A673 (cell line): ENCODE measurements at regions not wholly inside any gene's neighbourhood (a gene's known extent, or its start where the extent isn't known, plus 50 kb on each side); places are given as distances from the start of the nearest gene placed in this dataset.

Experiments used
- CTCF ChIP-seq: fragments of 300-800, 200-600 bp; sonication (generic); conservative IDR thresholded peaks from 2 replicates; pipeline ENCODE4 v1.5.1; 2017; ENCODE audit warnings: low read depth, mild to moderate bottlenecking, antibody characterized with exemption, low read length, moderate library complexity, mixed read lengths
- EZH2 ChIP-seq: fragments of 200-600 bp; sonication (generic); IDR thresholded peaks from 2 replicates; pipeline ENCODE4 v1.6.1; 2017; ENCODE audit warnings: borderline replicate concordance, low read depth, mild to moderate bottlenecking, mixed read lengths, antibody characterized with exemption, low read length; ENCODE audit not compliant: poor library complexity, severe bottlenecking

- no peak for TF ChIP-seq CTCF
- no peak for TF ChIP-seq EZH2
Observed at GRCh38 chr1:219783605-219784235, 144.6 kb downstream of the SLC30A10 start.
